ENCODE measurements at regions not wholly inside any gene's neighbourhood (a gene's known extent, or its start where the extent isn't known, plus 50 kb on each side); places are given as distances from the start of the nearest gene placed in this dataset.

GRCh38 chr20:39888310-39888709 is 800.7 kb downstream of the MAFB start:
- no peak for TF ChIP-seq CTCF (IDR thresholded peaks at IDR 0.05; ENCODE audit: partially characterized antibody, unreplicated experiment)
- Mint-ChIP-seq H3K36me3 (ENCODE audit: unreplicated experiment) (no peaks in the 10 kb centered on the region), H3K27me3 (ENCODE audit: unreplicated experiment) (no peaks in the 10 kb centered on the region), H3K4me3 (ENCODE audit: unreplicated experiment) (no peak overlapping the region), H3K27ac (ENCODE audit: unreplicated experiment) (no peak overlapping the region), H3K9me3 (ENCODE audit: unreplicated experiment) (no peaks in the 10 kb centered on the region), H3K4me1 (ENCODE audit: low read depth, unreplicated experiment) (no peaks in the 10 kb centered on the region)
- DNase-seq = no peak

GRCh38 chr20:39886650-39887190 is 802.3 kb downstream of the MAFB start:
- Mint-ChIP-seq H3K27me3 (ENCODE audit: unreplicated experiment) (no peaks in the 10 kb centered on the region), H3K4me1 (ENCODE audit: low read depth, unreplicated experiment) (no peaks in the 10 kb centered on the region), H3K27ac (ENCODE audit: unreplicated experiment) (no peak overlapping the region), H3K9me3 (ENCODE audit: unreplicated experiment) (no peaks in the 10 kb centered on the region), H3K4me3 (ENCODE audit: unreplicated experiment) (no peak overlapping the region), H3K36me3 (ENCODE audit: unreplicated experiment) (no peaks in the 10 kb centered on the region)
- DNase-seq = no peak
- no peak for TF ChIP-seq CTCF (IDR thresholded peaks at IDR 0.05; ENCODE audit: partially characterized antibody, unreplicated experiment)

DNA sequence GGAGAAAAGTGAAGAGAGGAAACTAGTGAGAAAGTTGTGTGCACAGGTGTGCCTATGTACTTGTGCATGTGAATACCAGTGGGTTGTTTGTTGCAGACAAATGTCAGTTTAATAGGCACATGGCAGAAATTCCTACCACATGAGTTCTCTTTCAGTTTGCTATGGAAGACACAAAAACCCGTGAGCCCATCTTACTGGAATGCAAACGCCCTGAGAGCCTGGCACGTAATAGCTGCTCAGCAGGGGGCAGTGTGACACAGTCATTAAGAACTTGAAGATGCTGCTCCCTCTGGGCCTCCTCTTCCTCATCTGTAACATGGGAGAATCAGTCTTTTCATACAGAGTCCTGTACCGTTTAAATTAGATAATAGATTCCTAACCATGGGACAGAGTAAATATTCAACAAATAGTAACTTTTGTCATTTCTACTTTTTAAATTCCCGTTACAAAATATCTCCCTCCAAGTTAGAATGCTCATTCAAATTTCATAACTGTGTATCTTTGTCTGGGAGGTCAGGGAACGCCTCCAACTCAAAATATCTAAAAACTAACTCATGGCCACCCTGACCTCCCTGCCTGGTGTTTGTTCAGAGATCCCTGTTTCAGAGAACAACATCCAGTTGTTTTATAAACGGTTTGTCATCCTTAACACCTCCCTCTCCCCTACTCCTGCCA is 802.9 kb downstream of the MAFB start:
- peak; percentile 70 for DNase-seq
- Mint-ChIP-seq H3K27ac (ENCODE audit: unreplicated experiment) (no peak overlapping the region), H3K9me3 (ENCODE audit: unreplicated experiment) (no peaks in the 10 kb centered on the region), H3K36me3 (ENCODE audit: unreplicated experiment) (no peaks in the 10 kb centered on the region), H3K4me1 (ENCODE audit: low read depth, unreplicated experiment) (no peaks in the 10 kb centered on the region), H3K4me3 (ENCODE audit: unreplicated experiment) (no peak overlapping the region), H3K27me3 (ENCODE audit: unreplicated experiment) (no peaks in the 10 kb centered on the region)
- peak; percentile 49 for TF ChIP-seq CTCF (IDR thresholded peaks at IDR 0.05; ENCODE audit: partially characterized antibody, unreplicated experiment)

- Mint-ChIP-seq H3K36me3 (ENCODE audit: unreplicated experiment) (no peaks in the 10 kb centered on the region), H3K27ac (ENCODE audit: unreplicated experiment) (no peak overlapping the region), H3K4me3 (ENCODE audit: unreplicated experiment) (no peak overlapping the region), H3K9me3 (ENCODE audit: unreplicated experiment) (peaks cover 2% of the 10 kb centered on the region), H3K27me3 (ENCODE audit: unreplicated experiment) (no peaks in the 10 kb centered on the region), H3K4me1 (ENCODE audit: low read depth, unreplicated experiment) (peaks cover 3% of the 10 kb centered on the region)
- no peak for DNase-seq
- TF ChIP-seq CTCF (IDR thresholded peaks at IDR 0.05; ENCODE audit: partially characterized antibody, unreplicated experiment) = no peak
These were observed 806.2 kb downstream of the MAFB start for GRCh38 chr20:39882806-39883205.

- DNase-seq = no peak
- no peak overlapping the region for H3K27ac Mint-ChIP-seq (ENCODE audit: unreplicated experiment)
- no peaks in the 10 kb centered on the region for H3K36me3 Mint-ChIP-seq (ENCODE audit: unreplicated experiment)
- peaks cover 2% of the 10 kb centered on the region for H3K9me3 Mint-ChIP-seq (ENCODE audit: unreplicated experiment)
- TF ChIP-seq CTCF (IDR thresholded peaks at IDR 0.05; ENCODE audit: partially characterized antibody, unreplicated experiment) = no peak
- no peaks in the 10 kb centered on the region for H3K27me3 Mint-ChIP-seq (ENCODE audit: unreplicated experiment)
- H3K4me1 Mint-ChIP-seq (ENCODE audit: low read depth, unreplicated experiment) = peaks cover 12% of the 10 kb centered on the region
- no peak overlapping the region for H3K4me3 Mint-ChIP-seq (ENCODE audit: unreplicated experiment)
These were observed 808.1 kb downstream of the MAFB start for GRCh38 chr20:39880890-39881289.

Measured in glutamatergic neuron (in vitro differentiated cells).